HG02642 (cell line): ENCODE measurements at regions not wholly inside any gene's neighbourhood (a gene's known extent, or its start where the extent isn't known, plus 50 kb on each side); places are given as distances from the start of the nearest gene placed in this dataset.

Experiments used
- ATAC-seq: cut with Tn5 transposase; IDR thresholded peaks from one replicate; pipeline ENCODE4 v1.9.1; 2021; ENCODE audit warnings: mild to moderate bottlenecking; ENCODE audit not compliant: unreplicated experiment, poor library complexity

DNA sequence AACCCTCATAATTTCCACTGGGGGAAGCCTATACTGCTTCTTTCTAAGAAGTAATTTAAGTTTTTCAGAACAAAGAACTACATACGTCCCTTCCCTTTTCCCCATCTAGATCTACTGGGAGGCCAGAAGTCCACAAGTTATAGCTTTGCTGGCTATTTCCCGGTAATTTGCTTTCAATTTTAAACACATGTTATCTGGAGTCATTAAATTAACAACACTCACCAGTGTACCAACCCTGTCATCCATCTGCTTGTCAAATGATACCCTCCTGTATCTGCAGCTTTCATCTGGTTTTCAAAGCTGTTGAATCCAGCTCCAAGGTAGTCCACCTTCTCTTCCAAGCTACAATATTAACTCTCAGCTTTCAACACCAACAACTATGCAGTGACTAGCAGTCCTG lies 466.7 kb upstream of the PKN2 start:
- no peak for ATAC-seq

DNA sequence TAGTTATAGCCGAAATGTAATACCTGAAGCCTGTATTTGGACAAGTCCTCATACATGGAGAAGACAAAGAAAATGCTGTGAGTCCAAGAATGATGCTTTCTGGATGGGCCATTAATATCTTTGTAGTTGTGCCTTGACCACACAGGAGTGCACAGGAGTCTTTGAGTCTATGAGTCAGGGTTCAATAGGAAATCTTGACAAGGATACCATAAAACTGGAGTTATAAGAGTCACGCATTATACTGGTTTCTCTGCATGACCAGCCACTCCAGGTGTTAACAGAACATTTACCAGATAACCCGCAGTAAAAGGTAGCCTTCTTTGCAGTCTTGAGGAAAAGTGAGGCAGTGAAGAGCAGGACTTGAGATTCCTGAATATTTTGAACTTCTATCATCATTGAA lies 464.6 kb upstream of the PKN2 start:
- no peak for ATAC-seq

DNA sequence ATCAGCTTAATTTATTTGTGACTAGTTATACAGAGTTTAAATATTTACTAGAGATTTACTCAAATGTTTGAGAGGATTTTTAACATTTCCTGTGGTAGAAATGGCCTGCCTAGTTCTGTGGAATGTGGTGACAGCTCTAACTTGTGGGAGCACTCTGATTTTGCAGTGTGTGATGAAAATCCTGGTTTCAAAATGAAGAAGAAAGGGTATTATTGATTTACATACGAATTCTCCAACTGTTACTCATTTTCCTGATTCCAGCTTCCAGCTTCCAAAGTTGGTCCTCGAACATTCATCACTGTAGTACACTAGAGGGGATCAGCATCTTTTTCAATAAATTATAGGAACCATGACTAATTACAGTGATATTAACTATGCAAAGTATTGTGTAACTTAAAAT lies 462.7 kb upstream of the PKN2 start:
- no peak for ATAC-seq

- no peak for ATAC-seq
Observed at GRCh38 chr1:88224906-88225305, 459.2 kb upstream of the PKN2 start.

GRCh38 chr1:88228114-88228513 lies 456.0 kb upstream of the PKN2 start:
- ATAC-seq = no peak

DNA sequence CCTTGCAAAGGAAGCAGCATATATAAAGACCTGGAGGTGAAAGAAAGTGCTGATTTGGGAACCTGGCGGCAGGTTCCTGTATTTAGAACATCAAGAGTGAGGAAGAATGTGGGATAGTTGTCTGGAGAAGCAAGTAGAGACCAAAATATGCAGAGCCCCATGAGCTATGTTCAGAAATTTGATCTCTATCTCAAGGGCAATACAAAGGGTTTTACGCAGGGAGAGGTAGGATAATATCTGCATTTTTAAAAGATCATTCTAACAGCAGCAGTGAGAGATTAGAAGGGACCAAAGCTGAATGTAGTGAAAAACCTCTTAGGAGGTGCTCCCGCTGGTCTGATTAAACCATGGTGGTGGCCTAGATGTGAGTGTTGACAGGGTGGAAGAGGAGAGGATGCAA lies 453.9 kb upstream of the PKN2 start:
- no peak for ATAC-seq

DNA sequence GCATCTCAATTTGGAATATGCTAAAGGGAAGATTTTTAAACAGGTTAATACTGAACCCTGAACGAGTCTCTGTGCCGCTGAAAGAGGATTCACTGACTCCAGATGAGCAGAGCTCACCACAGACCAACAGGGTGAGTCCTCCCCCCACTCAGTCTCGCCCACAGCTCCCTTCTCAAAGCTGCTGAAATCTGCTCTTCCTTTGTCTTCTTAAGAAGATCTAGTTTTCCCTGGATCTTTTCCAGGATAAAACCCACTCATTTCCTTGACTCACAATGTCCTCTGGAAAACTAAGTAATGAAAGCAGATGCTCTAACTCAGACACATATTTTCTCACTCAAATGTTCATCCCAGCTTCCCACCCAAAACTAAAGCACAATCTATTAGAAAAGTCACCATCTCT lies 447.0 kb upstream of the PKN2 start:
- ATAC-seq = no peak

GRCh38 chr1:88239205-88239604 lies 444.9 kb upstream of the PKN2 start:
- no peak for ATAC-seq

DNA sequence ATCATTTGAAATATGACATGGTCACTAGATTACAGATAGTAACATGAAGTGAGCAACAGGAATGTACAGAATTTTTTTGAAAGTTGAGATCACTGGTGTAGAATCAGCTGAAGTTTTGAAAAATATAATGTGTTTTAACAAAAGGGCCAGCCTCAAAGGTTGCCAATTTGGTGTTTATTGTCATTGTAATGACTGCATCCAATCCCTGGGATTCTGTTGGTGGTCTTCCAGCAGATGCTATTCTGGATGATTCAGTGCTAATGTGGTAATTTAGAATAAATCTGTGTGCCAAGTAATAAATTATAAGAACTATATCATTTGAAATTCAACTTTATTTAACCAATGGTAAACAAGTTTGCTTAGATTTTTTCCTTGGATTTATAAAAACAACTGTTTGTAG lies 436.4 kb upstream of the PKN2 start:
- ATAC-seq = no peak

GRCh38 chr1:88250915-88251314 lies 433.2 kb upstream of the PKN2 start:
- ATAC-seq = no peak

DNA sequence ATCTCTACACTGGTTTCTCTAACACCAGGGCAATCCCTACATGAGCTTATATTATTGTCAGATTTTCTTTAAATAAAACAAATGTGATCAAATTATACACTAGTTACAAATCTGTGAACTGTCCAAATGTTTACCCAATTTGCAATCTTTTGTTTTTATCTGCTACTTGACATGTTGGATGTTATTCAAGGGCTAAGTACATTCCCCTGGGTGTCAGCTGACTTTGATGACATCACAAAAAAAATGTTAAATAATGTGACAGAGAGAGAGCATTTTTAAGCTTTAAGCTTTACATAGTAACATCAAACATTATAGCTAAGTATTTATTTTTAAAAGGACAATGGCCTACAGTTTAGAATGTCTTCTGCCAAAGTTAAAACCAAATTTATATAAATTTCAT lies 431.3 kb upstream of the PKN2 start:
- ATAC-seq = no peak

DNA sequence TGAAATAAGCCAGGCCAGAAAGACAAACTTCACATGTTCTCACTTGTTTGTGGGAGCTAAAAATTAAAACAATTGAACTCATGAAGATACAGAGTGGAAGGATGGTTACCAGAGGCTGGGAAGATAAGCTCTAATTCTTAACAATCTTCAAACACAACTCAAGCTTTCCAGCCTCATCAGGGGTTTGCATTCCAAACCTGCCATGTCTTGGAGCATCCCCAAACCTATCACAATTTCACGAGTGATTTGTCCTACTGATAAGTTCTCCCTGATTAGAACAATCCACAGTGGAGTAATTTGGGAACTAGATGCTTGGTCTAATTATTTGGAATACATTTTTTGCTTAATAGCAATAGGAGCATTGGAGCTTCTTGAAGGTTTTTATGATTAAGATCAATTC lies 418.5 kb upstream of the PKN2 start:
- no peak for ATAC-seq

GRCh38 chr1:88266051-88266450 lies 418.0 kb upstream of the PKN2 start:
- ATAC-seq = no peak

DNA sequence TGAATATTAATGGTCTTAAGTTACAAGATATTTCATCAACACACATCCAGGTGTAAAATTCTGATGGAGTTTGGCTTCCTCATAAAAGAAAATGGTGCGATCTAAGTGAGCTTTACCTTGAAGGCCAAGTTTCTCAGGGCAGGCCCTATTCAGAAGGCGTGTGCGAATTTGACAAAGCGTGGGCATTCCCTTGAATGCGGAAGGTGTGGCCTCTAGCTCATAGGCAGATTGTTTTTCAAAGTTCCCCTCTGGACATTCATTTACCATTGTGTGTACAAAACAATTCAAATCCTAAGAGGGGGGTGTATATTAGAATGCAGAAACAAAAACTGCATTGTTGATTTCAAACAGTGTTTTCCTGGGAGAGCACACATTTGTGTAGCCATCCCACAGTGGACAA lies 411.9 kb upstream of the PKN2 start:
- ATAC-seq = no peak

DNA sequence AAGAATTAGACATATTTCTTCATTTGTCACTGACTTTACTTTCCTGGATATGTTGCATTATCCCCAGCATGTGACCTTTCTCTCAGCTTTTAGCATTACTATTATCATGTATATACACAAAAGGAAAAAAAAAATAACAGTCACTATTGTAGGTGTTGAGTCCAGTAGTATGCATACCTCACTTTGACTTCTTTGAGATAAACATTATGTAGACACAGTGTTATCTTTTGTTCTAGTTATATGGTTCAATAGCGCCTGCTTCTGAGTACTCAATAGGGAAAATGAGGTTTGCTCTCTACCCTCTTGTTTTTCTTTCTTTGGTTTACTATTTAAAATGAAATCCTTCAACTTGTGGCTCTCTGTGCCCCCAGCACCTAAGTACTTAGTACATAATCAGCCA lies 409.6 kb upstream of the PKN2 start:
- ATAC-seq = no peak

DNA sequence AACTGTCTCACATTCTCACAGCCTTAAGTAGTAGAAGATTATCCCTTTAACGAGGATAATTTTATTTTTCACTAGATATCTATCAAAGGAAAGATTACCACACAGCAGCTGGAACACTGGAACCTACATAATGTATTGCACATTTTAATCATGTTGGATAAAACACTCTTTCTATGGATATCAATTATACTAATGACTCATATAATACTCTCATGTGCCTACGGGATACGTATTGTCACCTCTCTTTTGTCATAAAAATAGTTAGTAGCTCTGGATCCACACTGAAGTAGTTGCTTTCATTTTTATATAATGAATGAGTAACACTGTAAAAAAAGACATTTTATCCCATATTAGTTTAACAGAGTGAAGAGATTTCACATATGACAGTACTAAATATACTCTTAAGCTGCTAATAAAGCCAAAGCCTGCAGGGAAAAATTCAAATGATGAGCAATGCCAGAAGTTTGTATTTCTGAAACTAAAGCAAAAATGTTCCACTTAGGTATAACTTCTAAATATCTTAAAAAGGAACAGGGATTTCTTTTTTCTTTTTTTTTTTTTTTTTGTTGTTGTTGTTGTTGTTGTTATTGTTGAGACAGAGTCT lies 408.7 kb upstream of the PKN2 start:
- no peak for ATAC-seq

DNA sequence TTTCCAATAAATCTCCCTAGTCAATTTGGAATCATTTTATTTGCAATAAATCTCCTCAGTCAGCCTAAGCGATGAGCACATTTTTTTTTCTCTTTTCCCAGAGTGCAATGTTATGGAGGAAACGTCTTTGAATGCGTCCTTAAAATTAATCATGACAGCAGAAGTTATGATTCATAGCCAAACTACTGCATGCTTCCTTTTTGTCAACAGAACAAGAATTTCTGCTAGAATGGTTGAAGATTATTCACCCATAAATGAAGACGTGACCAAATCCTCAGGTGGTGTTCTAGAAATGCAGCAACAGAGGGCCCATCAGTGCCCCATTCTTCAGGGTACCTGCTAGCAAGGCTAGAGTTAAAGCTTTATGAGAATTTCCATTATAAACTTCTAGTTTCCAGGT lies 407.9 kb upstream of the PKN2 start:
- no peak for ATAC-seq

DNA sequence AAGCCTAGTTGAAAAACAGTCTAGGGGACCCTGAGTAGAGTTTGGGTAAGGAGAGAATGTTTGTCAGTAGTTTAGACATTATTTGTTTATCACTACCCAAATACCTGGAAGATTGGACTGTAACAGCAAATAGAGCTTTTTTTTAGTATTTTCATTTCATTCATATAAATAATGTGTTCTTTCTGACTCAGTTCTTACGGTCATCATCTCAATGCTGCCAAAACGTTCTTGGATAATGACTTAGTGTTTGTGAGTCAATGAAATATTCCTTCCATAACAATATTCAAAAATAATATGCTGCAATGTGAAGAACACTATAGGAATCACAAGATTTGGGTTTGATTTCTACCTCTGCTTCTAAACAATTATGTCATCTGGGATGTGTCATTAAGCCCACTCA lies 400.0 kb upstream of the PKN2 start:
- no peak for ATAC-seq

DNA sequence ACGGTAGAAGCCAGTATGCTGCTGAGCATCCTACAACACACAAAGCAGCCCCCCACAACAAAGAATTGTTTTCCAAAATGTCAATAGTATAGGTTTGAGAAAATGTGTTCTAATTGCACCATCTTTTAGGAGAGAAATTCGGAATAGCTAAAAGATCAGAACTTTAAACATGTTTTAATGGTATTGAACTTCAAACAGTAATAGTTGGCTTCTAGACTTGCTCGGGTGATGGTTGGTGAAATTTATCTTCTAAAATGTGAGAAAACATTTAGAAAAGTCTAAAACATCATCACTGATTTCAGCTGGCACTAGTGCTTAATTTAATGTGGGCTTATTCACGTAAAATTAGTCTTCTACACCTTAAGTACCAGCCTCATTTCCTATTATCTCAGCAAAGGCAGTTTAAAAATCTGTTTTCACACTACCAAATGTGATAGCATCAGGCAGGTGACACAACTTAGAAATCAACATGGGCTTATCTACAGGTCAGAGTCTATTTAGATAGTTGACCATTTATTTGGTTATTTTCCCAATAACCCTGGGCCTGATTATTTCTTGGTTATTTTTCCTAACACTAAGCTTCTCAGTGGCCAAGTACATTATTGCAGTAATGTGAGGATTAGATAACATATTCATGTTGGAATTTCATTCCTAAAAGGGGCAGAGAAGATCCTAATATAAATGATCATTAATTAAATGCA lies 399.3 kb upstream of the PKN2 start:
- no peak for ATAC-seq

DNA sequence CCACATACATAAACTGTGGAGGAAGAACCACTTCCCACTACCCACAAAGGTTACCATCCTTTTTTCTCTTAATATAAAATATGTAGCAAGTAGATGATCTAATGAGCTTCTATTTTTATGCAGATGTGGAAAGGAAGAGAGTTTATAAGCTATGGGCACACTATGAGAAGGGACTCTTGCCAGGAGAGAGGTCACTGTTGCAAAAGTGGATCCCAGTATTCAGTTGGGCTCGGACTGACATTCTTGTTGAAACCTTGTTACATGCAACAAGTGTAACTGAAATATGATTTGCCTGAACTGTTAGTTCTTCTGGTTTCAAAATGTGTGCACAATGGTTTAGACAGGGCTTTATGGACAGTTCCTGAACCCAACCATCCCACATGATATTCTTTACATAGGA lies 397.4 kb upstream of the PKN2 start:
- ATAC-seq = no peak

GRCh38 chr1:88288571-88288970 lies 395.5 kb upstream of the PKN2 start:
- no peak for ATAC-seq

DNA sequence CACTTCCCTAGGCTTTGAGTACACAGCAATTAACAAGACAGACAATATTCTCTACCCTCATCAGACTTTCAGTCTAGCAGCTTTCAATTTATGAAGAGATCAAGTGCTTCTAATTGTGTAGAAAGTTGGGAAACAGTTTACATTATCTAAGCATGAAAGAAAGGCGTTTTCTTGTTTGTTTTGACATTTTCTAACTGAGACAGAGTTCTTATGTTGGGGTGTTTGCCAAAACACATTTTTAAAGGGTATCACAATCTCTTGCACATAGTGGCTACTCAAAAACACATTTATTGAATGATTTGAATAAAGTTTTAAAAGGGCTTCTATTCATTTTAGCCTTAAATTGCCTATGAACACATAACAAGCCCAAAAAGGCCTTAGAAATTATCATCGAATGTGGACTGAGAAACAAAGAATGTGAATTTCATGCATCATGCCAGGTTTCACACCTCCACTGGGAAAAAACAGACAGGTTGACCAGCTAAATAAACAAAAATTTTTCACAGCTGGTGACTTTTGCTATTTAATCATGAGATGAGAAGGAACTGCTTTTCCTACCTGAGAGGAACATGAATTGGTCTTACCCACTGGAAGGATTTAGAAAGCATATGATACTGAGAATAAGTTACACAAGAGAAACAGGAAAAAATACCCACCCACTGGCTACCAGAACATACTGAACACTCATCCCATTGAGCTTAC lies 394.5 kb upstream of the PKN2 start:
- ATAC-seq = no peak
